Hematopoietic multipotent progenitor cell treated with erythropoietin and hydrocortisone succinate and interleukin-3 and kit ligand, for 8 days (in vitro differentiated cells): ENCODE measurements at regions not wholly inside any gene's neighbourhood (a gene's known extent, or its start where the extent isn't known, plus 50 kb on each side); places are given as distances from the start of the nearest gene placed in this dataset.
"Not testable (repeated sequence)": the region's sequence is repeated elsewhere in the genome, so short reads cannot be mapped to it uniquely, and the experiment has no call there.

Source experiments
- DNase-seq: peaks from one replicate; pipeline ENCODE4 v3.0.0-alpha.2; 2015

GRCh38 chr12:19572920-19573558, 133.7 kb downstream of the AEBP2 start:
- DNase-seq, result peak; percentile 80

- no peak for DNase-seq
These were observed 134.6 kb downstream of the AEBP2 start for GRCh38 chr12:19573866-19574265.

- DNase-seq, result peak; percentile 60
These were observed 135.3 kb downstream of the AEBP2 start for GRCh38 chr12:19574601-19575000.

DNA sequence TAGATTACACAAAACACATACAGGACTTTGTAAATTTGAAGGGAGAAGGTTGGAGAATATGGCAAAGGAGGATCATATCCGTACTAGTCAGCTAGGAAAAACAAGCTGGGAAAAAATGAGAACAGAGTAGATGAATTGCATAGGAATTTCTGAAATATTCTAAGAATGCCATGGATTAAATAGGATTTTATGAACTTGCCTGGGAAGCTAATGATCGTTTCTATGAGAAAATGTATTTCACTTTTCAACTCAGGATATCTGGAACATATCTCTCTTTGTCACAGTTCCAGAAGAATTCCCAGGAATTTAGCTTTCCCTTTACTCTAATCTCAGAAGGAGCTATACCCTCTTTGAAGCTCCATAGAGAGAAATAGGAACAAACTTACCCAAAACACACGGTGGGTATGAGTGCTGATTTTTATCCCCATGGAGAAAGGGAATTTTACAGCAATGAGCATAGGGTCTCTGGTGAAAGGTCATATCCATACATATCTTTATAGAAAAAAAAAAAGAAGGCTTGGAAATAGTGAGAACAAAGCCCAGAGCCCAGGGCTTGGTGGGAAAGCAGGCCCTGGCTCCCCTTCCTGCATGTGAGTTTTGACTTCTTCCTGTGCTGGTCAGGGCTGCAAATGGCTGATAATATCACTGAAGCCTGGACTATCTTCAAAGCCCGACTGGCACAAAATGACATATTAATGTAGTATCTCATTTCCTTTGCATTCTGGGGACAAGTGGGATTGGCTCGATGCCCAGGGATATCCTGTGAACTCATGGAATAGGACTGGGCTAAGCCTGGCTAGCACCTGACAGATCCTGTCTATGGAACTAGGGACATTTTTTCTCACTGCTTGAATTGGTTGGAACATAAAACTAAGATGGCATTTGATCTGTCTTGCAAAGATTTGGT, 136.3 kb downstream of the AEBP2 start:
- DNase-seq, result peak; percentile 79

DNA sequence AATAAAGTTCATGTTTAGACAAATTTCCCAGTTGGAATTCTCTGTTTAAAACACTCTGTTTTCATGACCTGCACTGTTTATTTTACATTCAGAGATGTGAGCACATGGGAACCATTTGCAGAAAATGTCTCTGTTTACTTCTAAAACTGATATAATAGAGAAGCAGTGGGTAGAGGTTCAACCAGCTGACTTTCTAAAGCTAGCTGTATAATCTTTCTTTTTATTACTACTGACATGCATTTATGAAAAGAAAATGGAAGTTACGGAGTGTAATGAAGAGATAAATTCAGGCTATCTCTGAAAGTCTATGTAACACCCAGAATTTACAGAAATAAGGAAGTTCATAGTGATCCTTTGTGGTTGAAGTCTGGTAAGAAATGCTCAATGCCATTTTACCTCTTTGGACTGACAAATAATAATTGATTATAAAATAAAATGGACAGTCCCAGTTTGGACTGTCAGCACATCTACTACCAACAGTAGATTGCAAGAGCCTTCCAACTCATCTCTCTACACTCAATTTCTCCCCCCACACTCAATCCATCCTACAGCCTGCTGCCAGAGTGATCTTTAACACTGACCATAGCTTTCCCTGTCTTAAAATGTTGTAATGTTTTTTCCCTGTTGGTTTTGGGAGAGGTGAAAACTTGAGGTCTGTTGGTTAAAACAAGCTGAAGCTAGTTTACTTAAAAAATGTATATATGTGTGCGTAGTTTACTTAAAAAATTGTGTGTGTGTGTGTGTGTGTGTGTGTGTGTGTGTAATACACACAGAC, 137.4 kb downstream of the AEBP2 start:
- DNase-seq, result peak; percentile 64

GRCh38 chr12:19577281-19577530, 137.9 kb downstream of the AEBP2 start:
- DNase-seq, result no peak

DNA sequence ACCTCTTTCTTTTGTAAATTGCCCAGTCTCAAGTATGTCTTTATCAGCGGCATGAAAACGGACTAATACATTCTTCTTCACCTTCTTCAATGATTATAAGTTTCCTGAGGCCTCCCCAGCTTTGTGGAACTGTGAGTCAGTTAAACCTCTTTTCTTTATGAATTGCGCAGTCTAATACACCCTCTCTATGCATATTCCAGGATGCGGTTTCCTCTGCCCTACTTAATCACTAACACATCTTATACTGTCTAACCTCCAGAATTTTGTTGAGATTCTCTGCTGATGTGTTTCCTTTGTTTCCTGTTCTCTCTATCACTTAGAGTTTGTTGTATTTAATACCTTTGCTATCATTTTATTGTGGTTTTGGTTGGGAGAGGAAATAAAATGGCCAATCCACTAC, 145.4 kb downstream of the AEBP2 start:
- no peak for DNase-seq

GRCh38 chr12:19588951-19589350, 149.7 kb downstream of the AEBP2 start:
- no peak for DNase-seq

DNA sequence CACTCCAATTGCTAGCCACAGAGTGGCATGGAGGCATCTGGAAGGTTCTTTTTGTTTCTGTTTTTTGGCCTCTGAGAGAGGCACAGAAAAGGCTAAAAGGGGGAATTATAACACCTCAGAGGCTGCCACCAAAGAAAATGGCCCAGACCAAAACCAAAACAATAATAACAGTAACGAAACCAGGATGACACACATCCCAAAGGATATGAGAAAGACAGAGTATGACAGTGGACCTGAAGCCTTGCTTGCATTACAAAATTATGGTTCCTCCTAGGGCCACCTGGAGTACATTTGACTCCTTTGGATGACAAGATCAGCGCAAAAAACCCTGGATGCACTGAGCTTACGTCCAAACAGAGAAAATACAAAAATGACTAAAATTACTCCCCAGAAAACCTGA, 152.7 kb downstream of the AEBP2 start:
- DNase-seq, result no peak

DNA sequence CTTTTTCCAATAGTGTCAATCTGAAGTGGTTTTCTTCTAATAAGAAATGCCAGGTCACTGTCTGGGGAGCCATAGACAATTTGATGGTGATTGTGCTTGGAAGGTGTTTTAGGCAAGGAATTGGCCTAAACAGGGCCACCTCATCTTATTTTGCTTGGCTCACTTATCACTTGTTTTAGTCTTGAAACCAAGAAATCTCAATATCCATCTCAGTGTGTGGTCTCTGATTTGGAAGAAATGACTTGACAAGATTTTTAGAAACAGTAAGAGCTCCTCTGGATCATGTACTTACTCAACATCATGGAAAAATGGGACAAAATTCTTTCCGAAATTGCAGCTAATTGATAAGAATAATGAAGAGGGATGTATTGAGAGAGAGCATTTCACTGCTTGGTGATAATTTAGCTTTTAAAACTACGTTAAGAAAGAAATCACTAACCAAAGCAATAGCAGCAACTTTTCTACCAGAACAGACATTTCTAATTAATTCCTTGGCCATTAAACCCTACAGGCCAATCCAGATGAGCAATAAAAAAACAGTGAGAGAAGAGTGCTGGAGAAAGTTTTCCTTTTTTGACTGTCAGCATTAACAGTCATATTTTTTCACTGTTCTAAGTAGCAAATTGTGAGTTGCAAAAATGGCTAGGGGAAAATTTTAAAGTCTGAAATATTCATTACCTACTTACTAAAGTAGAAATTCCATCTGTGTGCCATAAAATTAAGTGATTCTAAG, 157.3 kb downstream of the AEBP2 start:
- no peak for DNase-seq

DNA sequence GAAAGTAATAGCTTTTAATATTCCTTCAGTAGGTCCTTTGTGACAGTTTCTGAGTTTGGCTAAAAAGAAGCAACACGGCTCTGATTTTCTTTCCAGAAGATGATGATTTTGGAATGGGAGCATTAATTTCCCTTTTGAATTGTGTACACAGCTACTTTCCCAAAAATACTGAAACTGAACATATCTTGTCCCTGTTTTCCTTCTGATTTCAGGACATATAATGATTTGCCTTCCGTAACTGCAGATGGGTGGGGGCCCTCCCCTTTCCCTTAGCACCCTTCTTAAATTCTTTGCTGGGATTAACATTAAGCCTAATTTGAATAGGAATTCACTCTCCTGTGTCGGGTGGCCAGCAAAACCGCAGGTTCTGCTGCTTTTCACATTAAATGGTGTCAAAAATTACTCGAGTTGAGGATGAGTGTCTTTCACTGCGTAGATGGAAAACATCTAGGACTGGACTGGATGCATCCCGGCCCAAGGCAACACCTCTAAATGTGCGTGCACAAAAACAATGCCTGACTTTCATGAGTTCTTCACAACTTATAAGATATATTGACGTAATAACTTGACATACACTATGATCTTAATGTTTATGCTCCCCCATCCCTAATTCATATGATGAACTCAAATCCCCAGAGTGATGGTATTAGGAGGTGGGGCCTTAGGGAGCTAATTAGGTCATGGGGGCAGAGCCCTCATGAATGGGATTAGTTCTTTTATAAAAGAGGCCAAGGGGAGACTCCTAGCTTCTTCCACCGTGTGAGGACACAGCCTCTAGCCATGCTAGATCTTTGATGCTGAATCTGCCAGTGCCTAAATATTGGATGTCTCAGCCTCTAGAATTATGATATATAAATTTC, 158.1 kb downstream of the AEBP2 start:
- DNase-seq, result no peak

DNA sequence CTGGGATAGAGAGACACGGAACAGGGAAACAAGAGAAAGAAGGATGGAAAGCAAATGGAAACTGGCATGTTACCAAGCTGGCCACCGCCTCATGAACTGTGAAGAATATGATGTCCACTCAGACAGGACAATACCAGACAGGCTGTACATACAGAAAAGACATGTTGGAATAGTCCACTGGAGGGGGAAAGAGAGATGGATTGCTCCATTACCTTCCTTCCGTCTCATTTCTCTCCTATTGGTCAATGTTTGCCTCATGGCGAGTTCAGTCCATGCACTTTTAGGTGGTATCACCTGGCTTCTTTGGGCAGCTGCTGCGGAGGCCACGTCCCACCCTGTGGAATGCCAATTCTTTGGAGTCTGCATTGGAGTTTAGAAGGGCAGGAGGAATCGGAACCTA, 166.4 kb downstream of the AEBP2 start:
- DNase-seq, result no peak

- DNase-seq, result no peak
These were observed 168.7 kb downstream of the AEBP2 start for GRCh38 chr12:19608039-19608438.

DNA sequence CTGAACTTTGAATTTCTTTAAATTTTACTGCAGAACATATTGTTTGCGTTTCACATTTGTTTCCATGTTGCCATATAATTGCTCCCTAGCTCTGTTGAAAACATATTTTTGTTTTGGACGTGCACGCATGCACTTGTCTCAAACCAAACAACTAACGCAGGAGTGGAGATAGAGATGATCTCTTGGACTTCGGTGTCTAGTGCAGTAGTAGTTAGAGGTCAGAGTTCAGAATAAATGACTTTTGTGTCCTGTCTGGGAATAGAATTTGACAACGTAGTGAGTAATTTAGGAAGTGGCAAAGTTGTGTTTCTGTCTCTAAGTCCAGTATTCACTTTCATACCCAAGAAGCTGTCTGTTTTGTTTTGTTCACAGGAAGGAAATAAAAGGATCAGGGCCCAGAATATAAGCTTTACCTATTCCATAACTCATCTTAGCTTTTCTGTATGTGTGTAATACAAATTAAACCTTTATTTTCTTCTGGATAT, 173.8 kb downstream of the AEBP2 start:
- no peak for DNase-seq

- DNase-seq, result no peak
These were observed 175.5 kb downstream of the AEBP2 start for GRCh38 chr12:19614601-19615383.

GRCh38 chr12:19615384-19615725, 176.1 kb downstream of the AEBP2 start:
- no peak for DNase-seq

DNA sequence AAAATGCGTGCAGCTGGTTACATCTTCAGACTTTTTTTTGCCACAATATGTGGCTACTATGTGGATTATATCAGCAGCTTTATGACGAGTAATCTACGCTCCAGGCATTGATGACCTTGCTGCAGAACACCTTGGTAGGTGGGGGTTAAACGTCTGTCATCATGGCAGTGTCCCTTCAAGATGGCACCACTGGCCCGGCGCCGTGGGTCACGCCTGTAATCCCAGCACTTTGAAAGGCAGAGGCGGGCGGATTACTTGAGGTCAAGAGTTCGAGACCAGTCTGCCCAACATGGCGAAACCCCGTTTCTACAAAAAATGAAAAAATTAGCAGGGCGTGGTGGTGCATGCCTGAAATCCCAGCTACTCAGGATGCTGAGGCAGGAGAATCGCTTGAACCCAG, 177.5 kb downstream of the AEBP2 start:
- no peak for DNase-seq

- DNase-seq, result no peak
These were observed 180.9 kb downstream of the AEBP2 start for GRCh38 chr12:19620222-19620621.

DNA sequence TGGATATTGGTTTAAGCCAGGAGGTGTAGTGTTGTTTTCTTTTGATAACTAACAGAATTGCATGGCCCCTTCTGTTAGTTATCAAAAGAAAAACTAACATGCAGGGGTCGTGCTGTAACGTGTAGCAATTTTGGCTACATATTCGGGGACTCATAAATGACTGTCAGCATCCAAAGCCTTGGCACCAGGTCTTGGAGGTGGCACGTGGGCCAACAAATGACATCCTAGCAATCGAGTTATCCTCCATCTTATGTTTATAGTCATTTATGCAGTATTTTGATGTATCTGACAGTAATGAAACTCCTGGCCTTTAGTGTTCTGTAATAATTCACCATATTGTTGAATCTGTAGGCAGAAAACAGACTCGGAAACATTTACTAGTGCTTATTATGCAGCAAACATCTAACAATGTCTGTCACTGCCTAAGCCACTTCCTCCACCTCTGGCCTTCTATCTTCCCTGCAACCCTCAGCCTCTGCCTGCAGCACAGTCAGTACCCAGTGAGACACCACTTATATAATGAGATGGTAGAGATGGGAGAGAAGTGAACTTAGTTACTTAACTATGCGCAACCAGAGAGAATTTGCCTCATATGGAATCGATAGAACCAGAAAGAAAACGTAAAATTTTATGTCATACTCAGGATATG, 184.6 kb downstream of the AEBP2 start:
- DNase-seq, result no peak

GRCh38 chr12:19624491-19624890, 185.2 kb downstream of the AEBP2 start:
- DNase-seq, result no peak

DNA sequence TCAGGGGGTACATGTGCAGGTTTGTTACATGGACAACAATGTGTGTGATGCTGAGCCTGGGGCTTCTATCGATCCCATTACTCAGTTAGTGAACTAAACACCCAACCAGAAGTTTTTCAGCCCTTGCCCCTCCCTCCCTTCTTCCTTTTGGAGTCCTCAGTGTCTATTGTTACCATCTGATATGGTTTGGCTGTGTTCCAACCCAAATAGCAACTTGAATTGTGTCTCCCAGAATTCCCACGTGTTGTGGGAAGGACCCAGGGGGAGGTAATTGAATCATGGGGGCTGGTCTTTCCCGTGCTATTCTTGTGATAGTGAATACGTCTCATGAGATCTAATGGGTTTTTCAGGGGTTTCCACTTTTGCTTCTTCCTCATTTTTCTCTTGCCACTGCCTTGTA, 186.3 kb downstream of the AEBP2 start:
- not testable (repeated sequence) for DNase-seq
